Adrenal gland (tissue), 5 donors: ENCODE measurements at regions not wholly inside any gene's neighbourhood (a gene's known extent, or its start where the extent isn't known, plus 50 kb on each side); places are given as distances from the start of the nearest gene placed in this dataset.

ENCODE experiments used
- CTCF ChIP-seq, 6 experiments: fragments of 450-650 bp in 4 of 6; fragments of 200-600 bp in 2 of 6; sonication (generic) in 1 of 6; IDR thresholded peaks; 1 replicate in 5 of 6; 2 replicates in 1 of 6; pipeline versions ENCODE4 v1.5.1 to v1.8.0; 2016 to 2021; ENCODE audit warnings: antibody characterized with exemption in 6 of 6, mild to moderate bottlenecking in 2 of 6, moderate library complexity in 1 of 6
- POLR2A ChIP-seq, 2 donors: fragments of 450-650 bp; IDR thresholded peaks; one replicate each; pipeline ENCODE4 v1.6.1; 2017; ENCODE audit warnings: antibody characterized with exemption in 2 of 2, mild to moderate bottlenecking in 2 of 2, moderate library complexity in 1 of 2
- donor health status: DM: no; HTN: no; CAD: no.

DNA sequence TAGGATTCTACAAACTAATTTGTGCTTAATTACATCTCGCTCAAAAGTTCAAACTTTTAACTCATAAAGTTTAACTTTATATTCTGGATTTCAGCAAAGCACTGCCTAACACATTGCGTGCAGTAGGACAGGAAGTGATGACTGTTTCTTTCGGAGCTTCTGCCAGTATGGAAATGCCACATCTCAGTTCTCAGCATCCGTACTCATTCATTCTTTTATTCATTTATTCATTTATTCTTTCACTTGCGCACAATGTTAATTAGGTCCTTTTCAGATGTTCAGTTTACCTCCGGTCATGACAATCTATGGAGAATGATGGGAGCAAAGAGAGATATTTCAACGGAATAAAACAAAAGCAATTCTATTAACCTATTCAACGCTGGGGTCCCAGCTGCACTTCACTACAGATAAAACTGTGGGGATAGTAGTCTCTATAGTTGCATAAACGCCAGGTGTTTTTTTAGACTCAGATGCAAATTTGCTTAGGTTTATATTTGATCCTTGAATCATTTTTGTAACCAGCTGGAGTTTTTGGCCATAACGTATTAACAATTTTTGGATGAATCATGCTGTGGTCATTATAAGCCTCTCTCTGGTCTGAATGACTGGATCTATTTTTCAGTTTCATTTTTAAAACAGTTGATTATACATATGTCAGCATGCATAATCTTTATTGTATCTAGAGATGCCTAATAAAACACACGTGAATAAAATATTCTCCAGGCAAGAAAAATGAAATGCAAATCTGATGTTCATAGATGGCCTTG, 143.9 kb downstream of the KCNJ2 start:
- TF ChIP-seq CTCF (IDR thresholded peaks at IDR 0.05) (no peak), POLR2A (IDR thresholded peaks at IDR 0.05) (no peak)
